OCI-LY3 (cell line): ENCODE measurements at regions not wholly inside any gene's neighbourhood (a gene's known extent, or its start where the extent isn't known, plus 50 kb on each side); places are given as distances from the start of the nearest gene placed in this dataset.

Experiments used
- H2AFZ ChIP-seq: fragments of 200-600, 300-600 bp; shearing (Covaris generic); 2 replicates; pipeline ENCODE4 v1.6.0; 2014; ENCODE audit warnings: antibody characterized with exemption, low read depth, low read length
- H3K27ac ChIP-seq: fragments of 200-600, 300-600 bp; sonication (generic); 2 replicates; pipeline ENCODE4 v1.5.1; 2014; ENCODE audit warnings: mild to moderate bottlenecking, low read length, moderate library complexity, mixed read lengths
- H3K27me3 ChIP-seq: fragments of 200-600, 300-600 bp; sonication (generic); 2 replicates; pipeline ENCODE4 v1.6.1; 2014; ENCODE audit warnings: low read depth, low read length, mixed read lengths
- H3K36me3 ChIP-seq: fragments of 200-600, 300-600 bp; sonication (generic); replicated peaks from 2 replicates; pipeline ENCODE3; 2014; ENCODE audit warnings: low read depth, low read length, mixed read lengths
- H3K4me1 ChIP-seq: fragments of 300-600, 200-600 bp; sonication (generic); 2 replicates; pipeline ENCODE4 v1.6.1; 2014; ENCODE audit warnings: low read length, mixed read lengths
- H3K4me2 ChIP-seq: fragments of 200-600, 300-600 bp; sonication (generic); 2 replicates; pipeline ENCODE4 v1.6.1; 2014; ENCODE audit warnings: low read length, mixed read lengths
- H3K4me3 ChIP-seq: fragments of 300-600, 200-600 bp; sonication (generic); 2 replicates; pipeline ENCODE4 v1.5.1; 2014; ENCODE audit warnings: antibody characterized with exemption, mild to moderate bottlenecking, low read length, moderate library complexity
- H3K79me2 ChIP-seq: fragments of 300-600, 200-600 bp; shearing (Covaris generic); 2 replicates; pipeline ENCODE4 v1.6.1; 2014; ENCODE audit warnings: mild to moderate bottlenecking, low read length, mixed read lengths
- H3K9ac ChIP-seq: fragments of 300-600, 200-600 bp; shearing (Covaris generic); 2 replicates; pipeline ENCODE4 v1.6.0; 2014; ENCODE audit warnings: mild to moderate bottlenecking, low read length, moderate library complexity
- H3K9me3 ChIP-seq: fragments of 200-600, 300-600 bp; shearing (Covaris generic); 2 replicates; pipeline ENCODE4 v1.6.1; 2014; ENCODE audit warnings: low read length, mixed read lengths; ENCODE audit not compliant: insufficient read depth
- H4K20me1 ChIP-seq: fragments of 200-600, 300-600 bp; sonication (generic); 2 replicates; pipeline ENCODE4 v1.6.1; 2016; ENCODE audit warnings: low read length, mixed read lengths; ENCODE audit not compliant: insufficient read depth
- CTCF ChIP-seq: fragments of 200-600, 300-600 bp; sonication (generic); IDR thresholded peaks from 2 replicates; pipeline ENCODE4 v1.5.1; 2014; ENCODE audit warnings: antibody characterized with exemption, low read length, low read depth
- EZH2phosphoT487 ChIP-seq: fragments of 200-600 bp; shearing (Covaris generic); IDR thresholded peaks from 2 replicates; pipeline ENCODE4 v1.6.1; 2018; ENCODE audit warnings: antibody characterized with exemption, mixed run types, low read depth

- Histone ChIP-seq H3K79me2 (no peaks in the 10 kb centered on the region), H3K4me2 (no peak overlapping the region), H3K4me3 (no peak overlapping the region), H3K9ac (no peak overlapping the region), H3K36me3 (no peaks in the 10 kb centered on the region), H3K27me3 (no peaks in the 10 kb centered on the region), H4K20me1 (no peaks in the 10 kb centered on the region), H3K9me3 (no peaks in the 10 kb centered on the region), H2AFZ (no peak overlapping the region), H3K27ac (no peak overlapping the region), H3K4me1 (no peaks in the 10 kb centered on the region)
- TF ChIP-seq EZH2phosphoT487 (no peak), CTCF (no peak)
Observed at GRCh38 chr7:52189153-52189778, 846.2 kb upstream of the POM121L12 start.

- no peak overlapping the region for H3K27ac ChIP-seq
- no peaks in the 10 kb centered on the region for H3K36me3 ChIP-seq
- no peak overlapping the region for H2AFZ ChIP-seq
- no peaks in the 10 kb centered on the region for H3K4me1 ChIP-seq
- no peak overlapping the region for H3K4me3 ChIP-seq
- H3K9ac ChIP-seq = no peak overlapping the region
- no peak overlapping the region for H3K4me2 ChIP-seq
- H3K9me3 ChIP-seq = no peaks in the 10 kb centered on the region
- no peaks in the 10 kb centered on the region for H3K79me2 ChIP-seq
- no peaks in the 10 kb centered on the region for H4K20me1 ChIP-seq
- H3K27me3 ChIP-seq = no peaks in the 10 kb centered on the region
- TF ChIP-seq CTCF (no peak), EZH2phosphoT487 (no peak)
Observed at GRCh38 chr7:52184006-52184703, 851.3 kb upstream of the POM121L12 start.

- Histone ChIP-seq H3K27ac (no peak overlapping the region), H3K27me3 (no peaks in the 10 kb centered on the region), H3K4me3 (no peak overlapping the region), H2AFZ (no peak overlapping the region), H3K4me1 (no peaks in the 10 kb centered on the region), H3K36me3 (no peaks in the 10 kb centered on the region), H3K9me3 (no peaks in the 10 kb centered on the region), H3K4me2 (no peak overlapping the region), H3K79me2 (no peaks in the 10 kb centered on the region), H3K9ac (no peak overlapping the region), H4K20me1 (no peaks in the 10 kb centered on the region)
- TF ChIP-seq CTCF (no peak), EZH2phosphoT487 (no peak)
Observed at GRCh38 chr7:52179934-52180333, 855.5 kb upstream of the POM121L12 start.

DNA sequence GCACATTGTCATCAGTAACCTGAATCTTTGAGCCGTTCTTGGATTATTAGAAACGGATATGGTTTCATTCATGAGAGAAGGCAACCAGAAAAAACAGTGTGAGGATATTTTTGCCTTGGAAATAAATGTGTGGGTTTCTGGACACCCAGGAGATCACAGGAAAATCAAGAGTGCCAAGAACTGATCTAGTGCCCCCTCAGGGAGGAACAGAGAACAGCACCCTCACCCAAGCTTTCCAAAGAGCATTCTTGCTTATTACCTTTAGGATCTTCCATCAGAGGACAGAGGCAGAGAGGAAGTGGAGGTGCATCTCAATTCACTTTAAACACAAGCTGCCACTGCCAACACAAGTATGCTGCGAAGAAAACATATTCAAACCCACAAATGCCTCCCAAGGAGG, 851.5 kb upstream of the COBL start:
- no peak overlapping the region for H3K4me2 ChIP-seq
- H2AFZ ChIP-seq = no peak overlapping the region
- H3K79me2 ChIP-seq = no peaks in the 10 kb centered on the region
- H3K27ac ChIP-seq = no peak overlapping the region
- peak; percentile 47 for TF ChIP-seq CTCF
- no peak for TF ChIP-seq EZH2phosphoT487
- no peaks in the 10 kb centered on the region for H3K36me3 ChIP-seq
- H3K9ac ChIP-seq = no peak overlapping the region
- no peaks in the 10 kb centered on the region for H3K4me1 ChIP-seq
- H3K27me3 ChIP-seq = no peaks in the 10 kb centered on the region
- no peaks in the 10 kb centered on the region for H4K20me1 ChIP-seq
- no peaks in the 10 kb centered on the region for H3K9me3 ChIP-seq
- H3K4me3 ChIP-seq = no peak overlapping the region
